ENCODE measurements at regions not wholly inside any gene's neighbourhood (a gene's known extent, or its start where the extent isn't known, plus 50 kb on each side); places are given as distances from the start of the nearest gene placed in this dataset.

DNA sequence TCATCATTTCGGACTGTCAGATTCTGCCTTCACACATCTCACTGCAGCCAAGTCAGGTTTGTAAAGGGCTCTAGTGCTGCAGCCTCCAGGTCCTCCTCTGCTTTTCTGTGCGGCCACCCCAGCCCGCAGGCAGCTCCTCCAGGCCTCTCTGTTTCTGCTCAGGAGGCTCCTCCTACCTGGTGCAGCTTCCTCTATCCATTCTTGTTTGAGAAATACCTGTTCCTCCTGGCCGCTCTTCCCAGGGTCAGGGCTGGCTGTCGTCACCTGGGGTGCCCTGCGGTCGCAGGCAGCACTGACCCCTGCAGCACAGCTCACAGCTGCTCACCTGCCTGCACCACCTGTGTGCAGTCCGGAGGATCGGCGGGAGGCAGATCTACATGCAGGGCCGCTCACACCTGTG, 387.7 kb upstream of the IRX4 start:
- no peak for DNase-seq

DNA sequence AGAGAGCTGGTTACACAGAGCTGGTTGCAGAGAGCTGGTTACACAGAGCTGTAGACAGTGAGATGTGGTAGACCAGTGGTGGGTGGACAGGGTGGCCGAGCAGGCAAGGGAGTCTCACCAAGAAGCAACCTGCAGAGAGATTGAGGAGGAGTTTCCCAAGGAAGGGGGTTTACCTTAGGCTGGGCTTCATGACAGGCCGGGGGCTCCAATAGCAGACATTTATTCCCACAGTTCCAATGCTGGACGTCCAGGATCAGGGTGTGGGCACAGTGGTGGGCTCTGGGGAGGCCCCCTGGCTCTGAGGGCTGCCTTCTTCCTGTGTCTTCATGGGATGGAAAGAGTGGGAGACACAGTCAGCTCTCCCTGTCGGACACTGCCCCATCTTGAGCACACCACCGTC, 386.9 kb upstream of the IRX4 start:
- no peak for DNase-seq

DNA sequence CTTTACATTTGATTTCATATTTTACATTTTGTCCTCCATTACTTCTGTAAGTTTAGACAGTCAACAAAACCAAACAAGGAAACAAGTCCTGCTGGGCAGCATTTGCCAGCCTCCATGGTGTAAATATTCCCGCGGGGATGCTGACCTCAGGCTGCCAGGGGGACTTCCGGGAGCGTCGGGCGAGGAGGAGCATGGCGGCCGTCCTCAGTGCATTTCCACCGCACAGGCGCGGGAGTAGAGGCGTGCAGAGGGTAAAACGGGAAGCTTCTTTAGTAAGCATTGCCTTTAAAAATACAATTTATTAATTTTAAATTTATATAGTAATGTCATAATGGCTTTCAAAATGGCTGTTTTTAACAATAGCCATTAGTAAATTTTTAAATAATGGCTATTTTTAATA, 385.3 kb upstream of the IRX4 start:
- DNase-seq: no peak

DNA sequence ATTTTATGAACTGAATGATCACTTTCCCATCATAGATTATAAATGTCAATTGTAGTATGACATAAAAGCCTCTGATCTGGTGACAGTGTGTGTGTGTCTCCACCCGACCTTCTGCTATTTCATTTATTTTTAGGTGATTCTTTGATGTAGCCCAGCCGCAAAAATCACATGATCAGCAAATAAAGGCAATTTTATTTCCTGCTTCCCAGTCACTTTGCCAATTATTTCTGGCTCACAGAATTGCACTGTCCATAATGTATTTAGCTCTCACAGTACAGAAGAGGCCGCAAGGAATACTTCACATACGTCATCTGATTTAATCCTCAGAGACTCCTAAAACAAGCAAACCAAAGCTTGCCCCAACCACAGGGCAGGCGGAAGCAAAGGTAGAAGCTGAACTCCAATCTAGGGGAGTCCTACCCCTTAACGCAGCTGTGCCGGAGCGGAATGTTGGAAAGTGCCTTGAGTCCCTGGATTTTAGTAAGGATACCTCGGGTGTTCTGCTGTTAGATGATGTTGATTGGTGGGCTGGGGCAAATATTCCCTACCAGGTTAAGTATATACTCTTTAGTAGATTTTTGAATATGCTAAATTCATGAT, 384.0 kb upstream of the IRX4 start:
- DNase-seq: no peak

DNA sequence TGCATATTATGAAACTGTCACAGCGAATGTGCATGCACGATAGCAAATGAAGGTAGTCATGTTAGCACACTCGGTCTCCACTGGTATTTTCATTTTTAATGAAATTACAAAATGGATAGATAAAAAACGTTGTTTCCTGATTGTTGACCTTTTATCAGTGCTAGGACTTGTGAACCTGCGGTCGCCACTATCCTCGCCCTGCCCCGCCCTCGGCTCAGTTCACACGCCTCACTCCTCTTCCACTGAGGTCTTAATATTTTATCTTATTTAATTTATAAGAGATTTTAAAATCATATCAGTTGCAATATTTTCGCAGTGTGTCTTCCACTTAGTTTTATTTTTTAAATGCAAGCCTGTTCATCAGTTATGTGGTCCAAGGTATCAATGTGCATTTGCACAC, 382.6 kb upstream of the IRX4 start:
- no peak for DNase-seq

DNA sequence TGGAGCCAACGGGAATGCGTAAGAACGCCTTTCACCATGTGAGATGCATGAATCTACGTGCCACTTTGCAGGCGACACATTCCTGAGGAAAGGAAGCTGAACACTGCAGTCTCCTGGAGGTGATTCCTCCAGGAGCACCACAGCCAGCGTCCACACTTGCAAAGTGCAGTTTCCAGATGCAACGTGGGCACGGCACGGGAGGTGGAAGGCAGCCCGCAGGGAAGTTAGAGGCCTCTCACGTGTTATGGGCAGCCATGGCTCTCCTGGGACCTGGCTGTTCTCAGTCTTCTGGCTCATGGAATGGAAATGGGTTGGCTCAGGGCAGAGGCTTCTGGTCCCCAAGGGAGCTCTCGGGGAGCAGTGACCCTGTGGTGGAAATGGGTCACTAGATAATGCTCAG, 381.0 kb upstream of the IRX4 start:
- DNase-seq: no peak

DNA sequence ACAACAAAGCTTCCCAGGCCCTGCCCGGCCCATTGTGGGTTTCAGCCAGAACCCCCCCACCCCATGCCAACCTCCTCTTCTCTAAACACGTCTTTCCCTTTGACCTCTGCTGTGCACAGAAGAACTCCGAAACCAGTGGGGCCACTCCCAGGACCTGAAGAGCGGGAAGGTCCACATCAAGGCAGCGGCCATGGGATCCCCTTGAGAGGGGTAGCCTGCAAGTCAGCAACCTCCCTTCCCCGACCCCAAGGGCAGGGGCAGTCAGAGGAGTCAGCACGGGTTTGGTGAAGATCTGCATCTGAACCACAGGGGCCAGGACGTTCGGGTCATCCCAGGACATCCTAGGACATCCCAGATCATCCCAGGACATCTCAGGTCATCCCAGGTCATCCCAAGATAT, 379.9 kb upstream of the IRX4 start:
- no peak for DNase-seq

DNA sequence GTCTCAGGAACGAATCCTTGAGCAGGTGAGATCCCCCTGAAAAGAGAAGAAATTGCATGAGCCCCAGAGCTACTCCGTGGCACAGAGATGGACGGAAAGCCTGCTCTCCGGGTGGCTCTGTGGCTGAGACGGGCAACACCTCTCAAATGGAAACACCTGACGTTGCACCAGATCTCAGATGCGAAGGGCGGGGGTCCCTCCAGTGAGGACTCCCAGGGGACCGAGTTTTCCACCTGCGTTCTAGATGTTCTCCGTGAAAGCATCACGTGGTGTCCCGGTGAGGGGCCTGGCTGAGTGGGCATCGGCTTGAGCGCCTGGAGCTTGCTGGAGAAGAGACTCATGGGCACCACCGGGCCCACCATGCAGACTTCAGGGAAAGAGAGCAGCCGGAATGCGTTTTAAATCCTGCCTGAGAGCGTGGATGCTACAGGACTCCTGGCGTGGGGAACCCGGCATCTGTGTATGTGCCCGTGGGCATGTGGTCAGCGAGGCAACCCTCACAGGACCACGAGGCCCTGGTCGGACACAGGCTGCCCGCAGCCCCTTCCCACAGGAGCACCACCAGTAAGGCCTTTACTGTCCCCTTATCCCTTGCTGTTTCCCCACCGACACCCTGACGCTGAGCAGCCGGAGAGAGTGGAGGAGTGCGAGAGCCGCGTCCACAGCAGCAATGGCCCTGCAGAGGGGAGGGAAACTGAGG, 378.4 kb upstream of the IRX4 start:
- no peak for DNase-seq

DNA sequence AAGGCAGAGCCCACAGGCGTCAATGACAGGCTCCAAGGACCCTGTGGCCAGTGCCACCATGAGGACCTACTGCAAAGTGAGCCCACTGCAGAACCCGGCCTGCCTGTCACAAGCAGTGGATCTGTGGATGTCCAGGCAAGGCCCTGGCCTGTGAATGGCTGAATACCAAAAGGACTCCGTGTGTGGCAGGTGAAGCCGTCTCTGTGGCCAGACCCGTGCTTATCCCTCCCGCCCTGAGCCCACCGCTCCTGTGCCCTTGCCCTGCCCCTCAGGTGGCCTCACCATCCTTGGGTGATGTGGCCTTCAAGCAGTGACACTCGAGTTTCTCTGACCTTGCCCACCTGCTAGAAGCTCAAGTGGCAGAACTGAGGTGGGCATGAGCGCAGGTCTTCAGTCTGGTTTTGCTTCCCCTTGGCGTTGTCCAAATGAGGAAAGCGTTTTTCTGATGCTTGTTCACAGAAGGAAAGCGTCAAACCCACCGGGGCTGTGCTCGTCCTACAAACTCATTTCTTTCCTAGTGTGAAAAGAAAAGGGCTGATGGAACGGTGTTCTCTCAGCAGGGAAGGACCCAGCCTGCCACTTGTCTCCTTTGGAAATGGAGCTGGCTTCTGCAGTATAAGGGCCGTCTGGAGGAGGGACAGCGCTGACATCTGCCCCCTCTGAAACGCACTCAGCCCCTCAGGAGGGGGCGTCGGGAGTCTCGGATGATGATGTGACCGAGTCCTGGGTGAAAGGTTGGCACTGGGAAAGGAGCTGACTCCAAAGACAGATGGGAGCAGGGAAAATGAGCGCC, 377.7 kb upstream of the IRX4 start:
- DNase-seq: no peak

DNA sequence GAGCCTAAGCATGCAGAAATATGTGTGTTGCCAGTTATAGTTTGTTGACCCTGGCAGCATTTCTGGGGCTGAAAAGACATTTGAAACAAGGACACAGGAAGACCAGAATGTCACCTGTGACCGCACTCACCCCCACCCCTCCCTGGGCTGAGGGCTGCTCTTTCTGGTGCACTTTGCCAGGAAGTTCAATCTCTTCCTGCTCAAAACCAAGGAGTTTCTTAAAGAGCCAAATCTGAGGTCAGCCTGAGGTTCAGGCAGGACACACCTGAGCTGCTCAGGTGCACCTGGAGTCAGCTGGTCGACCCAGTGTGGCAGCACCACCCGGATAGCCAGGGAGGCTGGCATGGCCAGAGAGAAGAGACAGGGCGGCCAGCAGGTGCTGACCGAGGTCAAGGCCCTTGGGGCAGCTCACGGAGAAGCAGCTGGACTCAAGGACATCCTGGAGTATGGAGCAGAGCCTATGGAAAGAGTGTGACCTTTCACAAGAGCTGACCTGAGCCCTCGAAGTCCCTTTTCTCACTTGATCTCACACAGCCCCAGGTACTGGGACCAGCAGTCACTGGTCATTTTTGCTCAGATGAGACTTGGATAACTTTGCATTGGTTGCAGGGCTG, 376.9 kb upstream of the IRX4 start:
- no peak for DNase-seq

DNA sequence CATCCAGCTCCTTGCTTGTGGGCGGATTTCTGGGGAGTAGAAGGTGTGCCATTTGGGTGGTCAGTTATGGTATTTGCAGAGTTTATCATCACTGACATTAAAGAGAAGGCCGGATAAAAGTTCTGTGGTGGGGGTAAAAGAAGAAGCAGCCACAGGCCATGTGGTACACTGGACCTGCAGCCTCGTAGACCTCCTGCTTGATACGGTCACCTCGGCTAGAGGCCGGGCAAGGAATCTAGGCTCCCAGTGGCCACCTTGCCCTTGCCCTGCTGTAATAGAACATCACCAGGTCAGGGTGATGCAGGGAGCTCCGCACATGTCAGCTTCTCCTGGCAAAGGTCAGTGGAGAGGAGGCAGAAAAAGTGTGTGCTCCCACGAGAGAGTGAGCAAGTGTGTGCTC, 376.1 kb upstream of the IRX4 start:
- no peak for DNase-seq

DNA sequence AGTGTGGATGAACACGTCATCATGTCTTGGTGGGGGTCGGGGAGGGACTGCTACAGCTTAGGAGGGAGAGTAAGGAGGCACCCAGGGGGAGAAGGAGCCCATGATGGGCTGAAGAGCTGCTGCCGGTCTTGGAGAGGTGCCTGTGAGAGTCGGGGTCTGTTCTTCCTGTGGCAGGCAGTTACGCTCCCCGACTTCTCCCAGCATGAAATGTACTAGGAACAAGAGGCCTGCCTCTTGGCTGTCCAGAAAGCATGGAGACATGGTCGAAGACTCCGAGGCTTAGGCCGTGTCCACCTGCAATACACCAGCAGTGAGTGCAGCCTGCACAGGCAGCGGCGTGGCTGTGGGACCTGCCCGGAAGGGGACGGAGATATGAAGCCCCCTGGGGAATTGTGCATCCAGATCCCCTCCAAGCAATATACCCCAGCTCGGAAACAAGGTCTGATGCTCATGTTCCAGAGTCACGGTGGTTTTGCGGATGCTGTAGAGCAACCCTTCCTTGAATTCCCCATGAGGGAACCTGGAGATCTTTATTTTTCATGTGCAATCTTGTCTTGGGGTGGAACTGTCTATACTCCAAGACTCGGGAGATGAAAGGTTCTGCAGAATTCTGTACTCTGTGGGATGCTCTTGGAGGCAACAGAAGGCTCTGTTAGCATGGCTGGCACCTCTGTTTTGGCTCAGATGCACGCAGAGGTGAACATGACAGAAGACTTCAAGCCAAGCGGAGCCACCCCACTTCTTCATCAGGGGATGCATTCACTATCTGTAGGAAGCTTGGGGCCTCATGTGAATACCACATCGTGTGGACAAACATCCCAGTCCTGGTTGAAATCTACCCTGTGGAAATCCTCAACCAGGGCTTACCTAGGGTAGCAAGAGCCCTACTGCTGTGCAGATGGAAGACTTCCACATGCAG, 374.9 kb upstream of the IRX4 start:
- DNase-seq: no peak

DNA sequence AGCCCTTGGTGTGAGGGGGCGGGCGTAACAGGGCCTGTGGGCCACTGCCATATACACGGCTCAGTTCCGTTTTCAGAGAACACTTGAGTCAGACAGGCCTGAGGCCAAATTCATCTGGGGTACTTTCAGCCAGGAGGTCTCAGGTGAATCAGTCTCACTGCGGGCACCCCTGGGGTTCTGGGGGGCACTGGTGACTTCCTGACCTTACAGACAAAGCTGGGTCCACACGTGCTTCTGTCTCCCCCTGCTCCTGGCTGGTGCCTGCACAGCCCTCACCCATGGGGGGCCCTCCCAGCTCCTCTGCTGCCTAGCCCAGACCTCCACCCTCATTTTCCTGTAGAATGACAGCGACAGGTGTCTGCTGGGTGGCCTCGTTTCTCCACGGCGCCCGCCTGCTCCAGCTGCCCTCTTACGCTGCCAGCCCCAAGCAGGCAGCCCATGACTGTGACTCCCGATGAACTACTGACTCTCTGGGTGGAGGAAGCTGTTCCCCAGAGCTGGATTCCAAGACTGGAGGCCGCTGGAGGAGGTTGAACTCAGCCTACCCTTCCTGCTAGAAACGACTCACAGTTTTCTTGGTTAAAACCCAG, 374.1 kb upstream of the IRX4 start:
- DNase-seq: no peak

DNA sequence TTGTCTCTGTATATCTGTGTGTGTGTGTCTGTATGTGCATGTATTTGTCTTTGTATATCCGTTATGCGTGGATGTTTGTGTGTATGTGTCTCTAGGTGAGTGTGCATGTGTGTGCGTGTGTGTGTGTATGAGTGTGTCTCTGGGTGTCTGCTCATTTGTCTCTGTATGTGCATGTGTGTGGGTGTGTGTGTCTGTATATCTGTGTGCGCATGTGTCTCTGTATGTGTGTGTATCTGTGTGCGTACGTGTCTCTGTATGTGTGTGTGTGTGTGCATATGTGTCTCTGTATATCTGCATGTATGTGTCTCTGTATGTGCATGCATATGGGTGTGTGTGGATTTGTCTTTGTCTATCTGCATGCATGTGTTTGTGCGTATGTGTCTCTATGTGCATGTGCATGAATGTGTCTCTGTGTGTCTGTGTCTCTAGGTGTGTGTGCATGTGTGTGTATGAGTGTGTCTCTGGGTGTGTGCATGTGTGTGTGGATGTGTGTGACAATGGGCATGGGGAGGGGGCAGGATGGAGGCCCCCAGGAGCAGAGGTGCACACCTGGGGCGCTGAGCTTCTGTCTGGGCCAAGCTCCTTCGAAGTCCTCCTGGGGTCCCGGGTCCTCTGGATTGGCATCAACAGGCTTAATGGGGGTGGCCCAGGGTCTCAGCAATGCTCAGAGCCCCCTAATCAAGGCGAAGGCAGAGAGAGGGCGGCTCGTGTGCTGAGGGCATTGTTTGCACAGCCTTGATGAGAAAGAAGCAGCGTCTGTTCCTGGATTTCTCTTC, 373.4 kb upstream of the IRX4 start:
- no peak for DNase-seq

DNA sequence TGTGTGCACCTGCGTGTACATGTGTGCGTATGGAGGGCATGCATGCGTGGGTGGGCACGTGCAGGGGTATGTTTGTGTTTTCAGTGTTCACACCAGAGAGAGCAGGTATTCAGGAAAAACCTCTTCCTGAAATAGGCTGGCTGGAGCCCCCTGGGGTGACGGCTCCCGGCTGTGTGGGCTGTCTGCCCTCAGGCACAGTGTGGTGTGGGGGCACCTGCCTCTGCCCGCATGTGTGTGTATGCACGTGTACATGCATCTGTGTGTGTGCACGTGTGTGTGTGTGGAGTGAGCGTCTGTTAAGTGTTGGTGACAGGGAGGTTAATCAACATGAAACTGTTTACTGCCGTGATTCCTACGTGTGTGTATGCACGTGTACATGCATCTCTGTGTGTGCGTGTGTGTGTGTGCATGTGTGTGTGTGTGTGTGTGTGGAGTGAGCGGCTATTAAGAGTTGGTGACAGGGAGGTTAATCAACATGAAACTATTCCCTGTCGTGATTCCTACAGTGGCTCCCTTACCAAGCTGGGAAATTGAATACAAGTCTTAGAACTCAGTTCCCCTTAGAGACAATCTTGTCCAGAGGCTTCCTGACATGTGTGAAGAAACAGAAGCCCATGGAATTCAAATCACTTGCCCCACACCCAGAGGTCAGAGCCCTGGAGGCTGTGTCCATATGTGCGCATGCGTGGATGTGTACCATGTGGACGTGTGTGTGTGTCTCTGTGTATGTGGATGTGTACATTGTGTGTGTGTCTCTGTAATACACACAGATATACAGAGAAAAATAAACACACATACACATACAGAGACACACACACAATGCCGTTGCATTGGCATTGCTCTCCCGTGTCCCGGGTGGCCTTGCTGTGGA, 372.4 kb upstream of the IRX4 start:
- no peak for DNase-seq

DNA sequence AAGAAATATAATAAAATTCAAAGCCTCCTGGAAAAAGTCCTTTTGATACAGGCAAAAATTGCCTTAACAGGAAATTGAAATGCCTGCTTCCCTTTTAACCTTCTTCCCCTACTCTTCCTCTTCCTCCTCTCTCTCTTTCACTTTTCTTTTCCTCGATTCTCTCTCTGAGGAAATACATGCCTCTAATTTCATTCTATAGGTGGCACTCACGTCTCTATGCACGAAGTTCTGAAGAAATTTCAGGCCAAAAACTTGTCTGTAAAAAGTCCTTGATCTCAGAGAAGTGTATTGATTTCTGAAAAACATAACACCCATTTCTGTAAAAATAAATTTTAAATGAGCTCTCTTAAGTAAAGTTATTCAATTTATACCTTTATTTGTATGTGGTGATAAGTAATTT, 371.7 kb upstream of the IRX4 start:
- no peak for DNase-seq

DNA sequence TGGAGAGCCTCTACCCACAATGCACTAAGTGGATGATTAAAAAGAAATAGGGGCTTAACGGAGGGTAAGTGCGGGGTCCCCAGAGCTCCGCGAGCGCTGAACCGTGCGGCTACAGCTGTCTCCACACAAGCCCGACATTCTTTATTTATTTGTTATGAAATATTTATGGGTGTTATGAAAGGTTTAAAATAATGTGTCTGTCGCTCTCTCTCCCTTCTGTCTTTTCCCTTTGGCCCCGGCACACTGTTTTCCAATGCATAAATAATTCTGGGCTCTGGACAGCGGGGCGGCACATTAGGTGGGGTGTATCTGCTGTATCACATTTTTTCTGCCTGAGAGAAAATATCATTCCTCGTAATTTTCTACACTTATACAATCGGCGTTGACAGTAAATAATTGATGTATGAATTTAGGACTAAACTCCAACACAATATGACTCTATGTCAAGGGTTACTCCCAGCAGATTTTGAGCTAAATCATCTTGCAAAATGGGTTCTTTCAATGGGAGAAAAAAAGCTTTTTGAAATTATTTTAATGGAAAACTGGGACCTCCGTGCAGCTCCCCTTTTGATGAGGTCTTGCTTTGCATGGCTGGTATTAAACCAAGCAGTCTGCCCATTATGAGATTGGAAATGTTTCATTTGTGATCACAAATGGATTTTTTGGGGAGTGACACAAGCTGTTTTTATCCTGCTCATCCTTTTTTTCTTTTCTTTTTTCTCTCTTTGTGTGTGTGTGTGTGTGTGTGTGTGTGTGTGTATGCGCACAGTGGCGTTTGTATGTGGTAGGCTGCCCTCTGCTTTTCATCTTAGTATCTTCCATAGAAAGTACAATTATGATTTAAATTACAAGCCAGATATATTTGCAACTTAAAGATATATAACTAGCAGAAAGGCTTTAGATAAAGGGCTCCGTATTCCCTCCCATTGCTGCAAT, 370.6 kb upstream of the IRX4 start:
- no peak for DNase-seq

DNA sequence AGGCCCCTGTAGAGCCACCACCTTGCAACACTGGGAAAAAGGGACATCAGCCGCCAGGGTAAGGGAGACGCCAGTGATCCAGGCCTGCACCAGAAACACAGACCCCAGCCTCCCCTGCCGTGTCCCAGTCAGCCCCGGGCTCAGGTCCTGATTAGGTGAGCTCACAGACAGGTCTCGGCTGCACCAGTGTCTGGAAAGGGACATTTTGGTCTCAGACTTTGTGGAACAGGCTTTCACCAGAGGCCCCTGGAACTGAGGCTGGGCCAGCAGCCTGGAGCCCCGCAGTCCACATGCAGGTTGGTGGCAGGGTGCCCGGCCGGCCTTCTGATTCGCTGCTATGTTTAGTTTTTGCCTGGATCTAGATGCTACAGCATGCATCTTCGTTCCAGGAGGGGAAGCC, 369.0 kb upstream of the IRX4 start:
- no peak for DNase-seq
